Endothelial cell of umbilical vein (primary cell): ENCODE measurements at regions not wholly inside any gene's neighbourhood (a gene's known extent, or its start where the extent isn't known, plus 50 kb on each side); places are given as distances from the start of the nearest gene placed in this dataset.

Source experiments
- BruUV-seq: library from RNA; stranded (reverse); fragments of 400-500 nt; replicated peaks from 2 replicates; lab custom pipeline; 2021; lab: Mats Ljungman, UMichigan
- CTCF ChIA-PET: fragments of 300-600, 350-600 bp; sonication (Branson Sonifier 250); formaldehyde crosslinking; loops from one replicate; lab custom pipeline; 2021; ENCODE audit warnings: antibody characterized with exemption, inconsistent platforms; lab: Charles Lee
- POLR2A ChIA-PET: fragments of 300-600, 350-600 bp; sonication (Branson Sonifier 250); formaldehyde crosslinking; loops from one replicate; lab custom pipeline; 2021; ENCODE audit warnings: antibody characterized with exemption, inconsistent platforms; lab: Charles Lee
- DNase-seq: peaks from one replicate; pipeline ENCODE4 v3.0.0-alpha.2; 2011; ENCODE audit warnings: low read depth, low spot score
- FAIRE-seq: peaks from 2 replicates; lab custom pipeline; 2011; peaks lifted over from hg19 to GRCh38; lab: Jason Lieb, UNC
- H2AFZ ChIP-seq: 2 replicates; pipeline ENCODE4 v1.6.0; 2012; ENCODE audit warnings: low read depth, low read length, control low read depth, inconsistent platforms
- H3K27ac ChIP-seq: 2 replicates; pipeline ENCODE4 v1.5.1; 2011; ENCODE audit warnings: low read depth, mild to moderate bottlenecking, control low read depth, low read length, moderate library complexity; ENCODE audit not compliant: insufficient read depth
- H3K27me3 ChIP-seq, 2 experiments: 2 replicates each; pipeline versions ENCODE4 v1.6.0 to v1.6.1; 2011; ENCODE audit warnings: low read length in 2 of 2, mixed read lengths in 1 of 2; ENCODE audit not compliant: control insufficient read depth in 2 of 2, insufficient read depth in 2 of 2
- H3K36me3 ChIP-seq, 2 experiments: 2 replicates in 1 of 2; 3 replicates in 1 of 2; pipeline ENCODE4 v1.5.1; 2011; ENCODE audit warnings: low read length in 2 of 2, mild to moderate bottlenecking in 1 of 2, moderate library complexity in 1 of 2; ENCODE audit not compliant: control insufficient read depth in 2 of 2, insufficient read depth in 2 of 2; ENCODE audit errors: extremely low read depth in 1 of 2
- H3K4me1 ChIP-seq: 3 replicates; pipeline ENCODE4 v1.5.1; 2011; ENCODE audit warnings: mild to moderate bottlenecking, low read length; ENCODE audit not compliant: control insufficient read depth, insufficient read depth; ENCODE audit errors: extremely low read depth
- H3K4me2 ChIP-seq: 2 replicates; pipeline ENCODE4 v1.6.1; 2011; ENCODE audit warnings: low read length, control low read depth, mixed read lengths; ENCODE audit not compliant: insufficient read depth
- H3K4me3 ChIP-seq, 3 experiments: fragments of 200-600 bp in 1 of 3; sonication (generic), shearing (Covaris generic) in 1 of 3; replicated peaks in 1 of 3; 2 replicates each; pipeline ENCODE4 v1.5.1; 2011 to 2016; ENCODE audit warnings: control low read depth in 3 of 3, low read length in 3 of 3, mild to moderate bottlenecking in 2 of 3, inconsistent platforms in 1 of 3, low read depth in 1 of 3, moderate library complexity in 1 of 3; ENCODE audit not compliant: insufficient read depth in 1 of 3
- H3K79me2 ChIP-seq: 2 replicates; pipeline ENCODE4 v1.6.0; 2012; ENCODE audit warnings: low read length, inconsistent platforms; ENCODE audit not compliant: control insufficient read depth, insufficient read depth
- H3K9ac ChIP-seq: replicated peaks from 2 replicates; pipeline ENCODE3; 2011; ENCODE audit warnings: low read length, control low read depth; ENCODE audit not compliant: insufficient read depth; ENCODE audit errors: extremely low read depth
- H3K9me1 ChIP-seq: replicated peaks from 3 replicates; pipeline ENCODE4 v1.6.0; 2011; ENCODE audit warnings: mild to moderate bottlenecking, low read length; ENCODE audit not compliant: control insufficient read depth, insufficient read depth; ENCODE audit errors: extremely low read depth
- H3K9me3 ChIP-seq: replicated peaks from 2 replicates; pipeline ENCODE4 v1.5.1; 2012; ENCODE audit warnings: low read length, inconsistent platforms; ENCODE audit not compliant: control insufficient read depth, insufficient read depth
- H4K20me1 ChIP-seq: replicated peaks from 2 replicates; pipeline ENCODE3; 2011; ENCODE audit warnings: mild to moderate bottlenecking, low read length; ENCODE audit not compliant: control insufficient read depth, insufficient read depth; ENCODE audit errors: extremely low read depth
- CTCF ChIP-seq, 2 donors: IDR thresholded peaks; 1 replicate in 1 of 2; 2 replicates in 1 of 2; pipeline ENCODE4 v1.5.1; 2011; ENCODE audit warnings: low read length in 2 of 2, mild to moderate bottlenecking in 2 of 2, moderate library complexity in 2 of 2, control low read depth in 1 of 2, inconsistent platforms in 1 of 2, low read depth in 1 of 2; ENCODE audit not compliant: insufficient read depth in 1 of 2; ENCODE audit errors: extremely low read depth in 1 of 2
- EZH2 ChIP-seq: IDR thresholded peaks from 2 replicates; pipeline ENCODE4 v1.6.1; 2012; ENCODE audit warnings: borderline replicate concordance, low read depth, mild to moderate bottlenecking, moderate library complexity, low read length, inconsistent platforms; ENCODE audit not compliant: severe bottlenecking
- FOS ChIP-seq: IDR thresholded peaks from 2 replicates; pipeline ENCODE4 v1.6.1; 2011; ENCODE audit warnings: mild to moderate bottlenecking, low read length, moderate library complexity, borderline replicate concordance; ENCODE audit not compliant: insufficient read depth
- GATA2 ChIP-seq: IDR thresholded peaks from 2 replicates; pipeline ENCODE4 v1.7.0; 2011; ENCODE audit warnings: low read depth, mild to moderate bottlenecking, moderate library complexity, mixed read lengths, low read length; ENCODE audit not compliant: insufficient read length, insufficient read depth
- JUN ChIP-seq: IDR thresholded peaks from 2 replicates; pipeline ENCODE4 v1.6.1; 2011; ENCODE audit warnings: borderline replicate concordance, low read depth; ENCODE audit not compliant: insufficient read length, insufficient read depth
- MAX ChIP-seq: IDR thresholded peaks from 2 replicates; pipeline ENCODE4 v1.6.1; 2011; ENCODE audit not compliant: insufficient read depth, insufficient read length
- MYC ChIP-seq: IDR thresholded peaks from one replicate; pipeline ENCODE4 v1.6.1; 2011; ENCODE audit warnings: mild to moderate bottlenecking, low read depth, low read length
- POLR2A ChIP-seq: IDR thresholded peaks from 2 replicates; pipeline ENCODE4 v1.6.1; 2012; ENCODE audit warnings: low read depth, mild to moderate bottlenecking, control low read depth, low read length
- POLR2AphosphoS5 ChIP-seq: IDR thresholded peaks from 2 replicates; pipeline ENCODE4 v1.6.1; 2012; ENCODE audit warnings: low read depth, mild to moderate bottlenecking, control low read depth, low read length, moderate library complexity; ENCODE audit not compliant: insufficient read depth
- dilution Hi-C: fragments of 300-500 bp; cut with MboI; formaldehyde crosslinking; loops from one replicate; pipeline ENCODE4 v1.15.0; 2019; ENCODE audit warnings: low sequenced_read_pairs; ENCODE audit not compliant: extremely low pct_ligation_motif_present
- intact Hi-C: fragments of 100-400 bp; cut with micrococcal nuclease; formaldehyde crosslinking; loops from one replicate; pipeline ENCODE4 v1.10.0; 2022

DNA sequence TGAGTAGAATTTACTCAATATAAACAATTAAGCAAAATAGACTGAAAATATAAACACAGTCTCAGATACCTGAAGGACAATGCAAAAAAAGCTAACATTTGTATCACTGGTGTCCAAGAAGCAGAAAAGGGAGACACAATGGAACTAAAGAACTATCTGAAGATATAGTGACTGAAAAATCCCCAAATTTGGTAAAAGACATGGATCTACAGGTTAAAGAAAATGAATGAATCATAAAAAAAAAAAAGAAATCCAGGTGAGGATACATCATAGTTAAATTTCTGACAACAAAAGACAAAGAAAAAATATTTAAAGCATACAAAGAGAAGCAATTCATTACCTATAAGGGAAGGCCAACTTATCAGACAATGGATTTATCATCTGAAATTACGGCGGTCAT is 114.7 kb upstream of the PPP1R3A start:
- no TSS peak for BruUV-seq
- Histone ChIP-seq H3K36me3 (no peaks in the 10 kb centered on the region), H3K9ac (no peak overlapping the region), H3K4me3 (no peak overlapping the region), H3K9me1 (no peaks in the 10 kb centered on the region), H3K4me2 (no peak overlapping the region), H3K79me2 (no peaks in the 10 kb centered on the region), H2AFZ (no peak overlapping the region), H3K4me1 (no peaks in the 10 kb centered on the region), H3K27me3 (no peaks in the 10 kb centered on the region), H3K9me3 (no peaks in the 10 kb centered on the region), H3K27ac (no peak overlapping the region), H4K20me1 (no peaks in the 10 kb centered on the region)
- no peak for FAIRE-seq
- DNase-seq, result no peak
- ChIA-PET POLR2A (no interaction called here), CTCF (no interaction called here)
- dilution Hi-C loops (no loop called here), intact Hi-C loops (no loop called here)
- no peak for TF ChIP-seq POLR2AphosphoS5
- TF ChIP-seq POLR2A, result no peak
- TF ChIP-seq FOS, result no peak
- no peak for TF ChIP-seq CTCF (IDR thresholded peaks at IDR 0.05; ENCODE audit: extremely low read depth in 1 of 2, insufficient read depth in 1 of 2, low read depth in 1 of 2, low read length in 2 of 2)
- TF ChIP-seq EZH2, result no peak
- no peak for TF ChIP-seq MAX
- TF ChIP-seq GATA2, result no peak
- TF ChIP-seq MYC, result no peak
- TF ChIP-seq JUN, result no peak
